NOMO-1 treated with dmso at 0.1 percent for 144 hours (cell line): ENCODE measurements at regions not wholly inside any gene's neighbourhood (a gene's known extent, or its start where the extent isn't known, plus 50 kb on each side); places are given as distances from the start of the nearest gene placed in this dataset.

Experiments
- DNase-seq: peaks from one replicate; lab custom pipeline; 2025; ENCODE audit not compliant: unreplicated experiment; lab: John Stamatoyannopoulos, UW

- no peak for DNase-seq
Measured at GRCh38 chr2:128821010-128821409, 502.3 kb upstream of the HS6ST1 start.

GRCh38 chr2:128832946-128833663, 514.4 kb upstream of the HS6ST1 start:
- DNase-seq = no peak

DNA sequence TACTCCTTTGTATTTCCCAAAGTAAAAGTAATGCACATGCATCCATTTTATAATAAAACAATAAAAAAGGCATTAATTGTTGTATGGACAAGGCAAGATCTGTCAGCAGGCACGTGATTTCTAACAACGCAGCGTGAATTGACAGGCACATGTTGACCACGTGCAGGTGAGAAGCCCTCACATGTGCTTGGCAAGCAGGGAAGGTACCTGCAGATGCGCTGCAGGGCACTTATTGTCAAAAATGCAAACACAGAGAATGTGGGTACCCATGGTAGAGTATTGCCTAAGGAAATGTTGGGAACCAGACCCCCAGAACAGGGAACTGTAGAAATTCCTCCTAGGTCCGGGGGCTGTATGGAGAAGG, 515.0 kb upstream of the HS6ST1 start:
- no peak for DNase-seq

- no peak for DNase-seq
Measured at GRCh38 chr2:128834207-128834879, 515.7 kb upstream of the HS6ST1 start.

DNA sequence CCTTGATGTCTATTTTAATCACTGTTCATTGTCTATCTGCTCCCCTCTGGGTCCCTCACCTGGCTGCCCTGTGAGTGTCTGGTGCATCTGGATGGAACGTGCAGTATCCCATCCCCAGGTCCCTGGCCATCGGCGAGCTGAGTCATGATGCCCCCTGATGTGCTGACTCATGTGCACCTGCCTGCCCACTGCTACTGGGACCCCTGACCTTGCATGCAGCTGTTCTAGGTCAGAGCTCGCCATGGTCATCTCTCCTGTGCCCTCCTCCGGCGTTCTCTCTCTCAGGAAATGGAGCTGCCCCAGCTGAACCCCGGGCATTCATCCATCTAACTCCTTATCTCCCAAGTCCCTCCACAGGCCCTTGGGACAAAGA, 516.2 kb upstream of the HS6ST1 start:
- DNase-seq = no peak

GRCh38 chr2:128835342-128835855, 516.7 kb upstream of the HS6ST1 start:
- no peak for DNase-seq

- DNase-seq = no peak
Measured at GRCh38 chr2:128835974-128836373, 517.3 kb upstream of the HS6ST1 start.

DNA sequence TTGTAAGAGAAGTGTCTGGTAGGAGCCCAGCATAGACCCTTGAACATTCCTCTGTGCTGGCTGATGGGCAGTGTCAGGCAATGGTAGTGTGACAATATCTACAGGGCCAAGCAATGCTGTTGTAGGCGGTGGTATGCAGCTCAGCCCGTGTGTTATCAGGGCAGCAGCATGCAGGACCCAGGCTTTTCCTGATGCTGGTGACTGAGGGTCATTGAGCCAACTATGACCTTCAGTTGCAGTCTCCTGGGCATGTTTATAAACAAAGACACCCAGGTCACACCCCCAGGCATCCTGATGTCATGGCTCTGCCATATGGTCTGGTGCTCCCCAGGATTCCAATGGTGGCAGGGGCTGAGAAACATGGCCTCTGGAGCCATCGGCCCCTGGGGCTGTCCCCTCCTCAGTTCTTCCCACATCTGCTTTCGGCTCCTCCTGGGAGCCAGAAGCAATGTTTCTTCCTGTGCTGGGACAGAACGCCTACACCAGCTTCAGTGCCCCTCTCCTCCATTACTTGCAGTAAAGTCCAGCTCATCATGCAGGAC, 518.0 kb upstream of the HS6ST1 start:
- no peak for DNase-seq

- no peak for DNase-seq
Measured at GRCh38 chr2:128838244-128838643, 519.6 kb upstream of the HS6ST1 start.

GRCh38 chr2:128841803-128842202, 523.1 kb upstream of the HS6ST1 start:
- no peak for DNase-seq

DNA sequence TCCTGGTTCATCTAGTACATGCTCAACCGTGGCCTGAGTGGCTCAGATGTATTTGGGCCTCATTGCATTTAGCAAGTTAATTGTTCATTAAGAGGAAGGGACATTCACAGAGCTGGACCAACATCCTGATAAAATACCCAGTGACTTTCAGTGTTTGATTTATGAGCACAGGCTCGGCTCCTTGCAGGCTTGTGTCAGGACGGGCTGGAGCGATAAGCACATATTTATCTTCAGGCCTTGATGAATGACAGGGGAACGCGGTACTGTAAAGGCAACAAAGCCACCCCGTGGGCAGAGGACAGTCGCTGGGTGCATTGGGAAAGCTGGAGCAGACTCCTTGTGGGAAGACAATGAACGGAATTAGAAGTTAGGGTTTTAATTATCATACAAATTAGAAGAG, 548.6 kb upstream of the HS6ST1 start:
- DNase-seq = no peak

DNA sequence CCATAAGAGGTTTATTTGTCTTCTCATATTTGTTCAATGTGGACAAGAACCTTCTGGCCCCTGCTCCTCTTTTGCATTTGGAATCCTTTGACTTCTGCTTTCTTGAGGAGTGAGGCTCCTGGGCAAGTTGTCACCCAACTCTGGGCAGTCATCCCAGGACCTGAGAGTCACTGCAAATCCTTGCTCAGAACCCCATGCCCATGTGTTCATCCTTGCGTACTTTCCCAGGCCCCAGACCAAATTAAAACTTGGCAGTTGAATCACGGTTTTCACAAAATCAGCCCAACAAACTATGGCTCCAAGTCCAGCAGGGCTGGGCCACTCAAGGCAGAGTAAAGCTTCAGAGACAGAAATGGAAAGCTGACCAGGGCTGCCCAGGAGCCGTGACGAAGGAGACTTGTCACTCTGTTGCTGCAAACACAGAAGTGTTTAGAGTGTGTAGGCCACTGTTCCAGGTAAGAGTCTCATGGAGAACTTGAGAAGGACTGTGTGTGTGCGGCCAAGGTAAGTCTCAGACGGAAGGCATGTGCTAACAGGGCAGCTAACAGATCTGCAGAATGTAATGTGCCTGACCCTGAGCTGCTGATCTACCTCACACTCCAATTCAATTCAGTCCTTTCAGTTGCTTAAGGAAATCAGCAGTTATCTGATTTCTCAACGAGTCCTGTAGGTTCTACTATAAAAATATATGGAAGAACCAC, 549.4 kb upstream of the HS6ST1 start:
- no peak for DNase-seq

- no peak for DNase-seq
Measured at GRCh38 chr2:128868686-128869551, 550.3 kb upstream of the HS6ST1 start.

DNA sequence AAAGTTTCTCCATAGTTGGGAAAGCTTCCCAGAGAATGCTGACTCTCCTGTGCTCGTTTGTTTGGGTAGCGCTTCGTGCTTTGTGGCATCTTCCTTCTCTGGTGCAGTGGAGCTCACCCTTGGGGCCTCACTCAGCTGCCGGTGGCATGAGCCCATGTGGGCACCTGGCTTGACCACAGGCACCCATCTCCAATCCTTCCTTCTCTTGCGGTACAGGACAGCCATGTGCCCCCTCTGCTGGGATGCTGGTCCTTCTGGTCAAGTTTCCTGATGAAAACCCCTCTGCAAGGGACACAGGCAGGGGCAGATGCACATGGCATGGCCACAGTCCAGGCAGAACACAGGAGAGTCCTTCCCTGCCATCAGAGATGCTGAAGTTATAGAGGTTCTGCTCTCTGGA, 555.9 kb upstream of the HS6ST1 start:
- DNase-seq = no peak

DNA sequence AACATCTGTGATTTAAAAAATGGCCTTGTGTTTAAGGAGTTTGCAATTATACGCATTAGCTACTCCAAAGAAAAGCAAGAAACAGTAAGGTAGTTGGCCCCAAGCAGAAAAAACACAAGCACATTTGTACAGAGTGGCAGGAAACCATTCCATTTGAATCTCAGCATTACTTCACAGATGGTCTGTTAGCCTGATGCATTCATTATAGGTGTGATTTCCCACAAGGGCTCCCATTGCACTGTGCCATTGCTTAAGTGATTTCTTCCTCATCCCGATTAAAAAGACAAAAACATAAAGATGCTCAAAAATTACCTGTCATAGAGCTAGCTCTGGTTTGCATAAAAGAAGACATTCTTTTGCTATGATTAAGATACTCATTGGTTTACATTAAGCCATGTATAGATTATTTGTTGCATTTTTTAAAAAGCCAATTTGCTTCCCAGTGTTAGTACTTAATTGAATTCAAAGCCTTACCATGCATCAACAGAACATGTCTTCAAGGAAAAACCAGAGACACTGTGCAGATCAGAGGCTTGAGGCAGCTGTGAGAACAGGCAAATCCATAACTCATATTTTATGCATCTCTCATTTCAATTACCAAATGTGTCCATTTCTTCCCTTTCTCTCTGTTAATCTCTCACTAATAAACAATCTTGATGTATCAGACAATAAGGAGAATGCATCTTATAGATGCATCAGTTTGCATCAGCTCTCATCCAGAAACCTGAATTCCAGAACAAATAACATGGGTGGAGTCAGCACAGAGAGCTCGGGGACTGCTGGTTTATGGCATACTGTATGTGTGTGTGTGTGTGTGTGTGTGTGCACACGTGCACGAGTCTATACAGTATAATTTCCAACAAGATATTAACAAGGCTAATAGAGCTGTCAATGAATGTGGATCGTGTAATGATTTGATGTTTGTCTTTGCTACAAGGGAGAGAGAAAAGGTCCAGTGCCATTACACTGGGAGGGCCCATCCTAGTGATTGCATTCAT, 558.6 kb upstream of the HS6ST1 start:
- DNase-seq = no peak

DNA sequence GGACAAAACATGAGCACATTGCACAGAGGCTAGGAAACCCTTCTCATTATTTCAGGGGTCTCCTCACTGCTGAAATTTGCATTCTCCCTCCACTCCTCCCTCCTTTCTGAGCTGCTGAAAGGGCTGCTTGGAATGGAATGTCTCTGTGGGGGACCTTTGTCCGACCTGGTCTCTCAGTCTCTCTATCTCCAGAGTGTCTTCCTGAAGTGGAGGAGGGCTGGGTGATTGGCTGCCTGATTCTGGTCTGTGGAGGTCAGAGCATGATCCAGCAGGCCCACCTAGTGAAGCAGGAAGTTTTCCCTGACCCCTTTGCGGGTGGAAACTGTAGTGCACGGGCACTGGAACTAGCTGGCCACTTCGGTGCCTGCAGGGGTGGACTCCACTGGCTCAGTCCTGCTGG, 560.5 kb upstream of the HS6ST1 start:
- DNase-seq = no peak

GRCh38 chr2:128894896-128895295, 576.2 kb upstream of the HS6ST1 start:
- no peak for DNase-seq

DNA sequence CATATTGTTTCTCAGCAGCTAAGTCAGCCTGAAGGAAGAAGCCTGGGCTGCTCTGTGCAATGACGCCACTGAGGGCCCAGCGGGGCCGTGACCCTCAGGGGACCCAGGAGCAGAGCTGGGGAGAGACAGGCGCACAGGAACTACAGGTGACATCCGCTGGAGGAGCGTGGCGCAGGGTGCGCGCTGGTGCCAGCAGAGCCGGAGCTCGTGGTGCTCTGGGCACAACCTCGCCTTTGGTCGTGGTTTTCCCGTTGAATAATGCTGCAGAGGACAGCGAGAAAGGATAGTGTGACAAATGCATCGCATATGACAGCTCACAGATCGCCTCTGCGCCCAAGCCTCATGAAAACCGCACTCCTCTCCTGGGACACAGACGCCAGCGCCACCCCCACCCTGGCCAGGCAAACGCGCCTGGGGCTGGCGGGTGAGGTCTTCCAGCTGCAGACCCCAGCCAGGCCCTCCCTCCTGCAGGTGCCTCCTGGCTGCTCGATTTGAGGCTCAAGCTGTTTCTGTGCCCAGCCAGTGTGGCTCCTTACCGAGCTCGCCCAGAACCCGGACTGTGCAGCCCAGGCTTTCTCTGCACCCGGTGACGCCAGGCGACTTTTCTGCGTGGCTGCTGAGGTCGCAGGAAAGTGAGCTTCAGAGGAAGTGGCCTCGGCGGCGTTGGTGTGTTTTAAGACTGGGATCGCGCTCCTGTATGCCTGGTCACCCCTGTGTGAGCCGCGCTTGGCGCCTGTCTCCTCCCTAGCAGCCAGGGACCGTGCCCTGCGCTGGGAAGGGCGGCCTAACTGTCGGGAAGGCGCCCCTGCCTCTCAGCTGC, 583.1 kb upstream of the HS6ST1 start:
- DNase-seq = no peak

DNA sequence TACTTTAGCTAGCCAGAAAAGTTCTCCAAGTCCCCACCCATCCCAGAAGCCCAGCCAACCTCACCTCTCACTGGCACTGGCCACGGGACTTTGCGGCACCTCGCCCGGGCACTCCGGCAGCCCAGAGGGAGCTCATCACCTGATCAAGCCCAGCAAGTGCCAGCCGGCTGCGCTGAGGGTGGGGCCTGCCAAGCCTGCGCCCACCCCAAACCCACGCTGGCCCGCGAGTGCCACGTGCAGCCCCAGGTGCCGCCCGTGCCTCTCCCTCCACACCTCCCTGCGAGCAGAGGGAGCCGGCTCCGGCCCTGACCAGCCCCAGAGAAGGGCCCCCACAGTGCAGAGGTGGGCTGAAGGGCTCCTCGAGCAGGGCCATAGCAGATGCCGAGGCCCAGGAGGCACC, 585.0 kb upstream of the HS6ST1 start:
- no peak for DNase-seq
